HCT116 (cell line): ENCODE measurements at regions not wholly inside any gene's neighbourhood (a gene's known extent, or its start where the extent isn't known, plus 50 kb on each side); places are given as distances from the start of the nearest gene placed in this dataset.

Experiments used
- EZH2 ChIP-seq: fragments of 200-600 bp; sonication (generic); IDR thresholded peaks from 2 replicates; pipeline ENCODE4 v1.6.1; 2017; ENCODE audit warnings: antibody characterized with exemption, mixed run types
- MAX ChIP-seq: IDR thresholded peaks from 2 replicates; pipeline ENCODE4 v1.6.1; 2012
- POLR2AphosphoS5 ChIP-seq: IDR thresholded peaks from 2 replicates; pipeline ENCODE4 v1.6.1; 2011; ENCODE audit warnings: mild to moderate bottlenecking, low read depth, low read length, moderate library complexity
- RAD21 ChIP-seq: IDR thresholded peaks from 2 replicates; pipeline ENCODE4 v1.6.1; 2012; ENCODE audit warnings: low read depth, mild to moderate bottlenecking
- TF ChIP-seq, protein P1 (sequence below), 3 experiments: fragments of 200-600 bp in 1 of 3; sonication (generic) in 1 of 3; IDR thresholded peaks in 2 of 3; conservative IDR thresholded peaks in 1 of 3; 2 replicates each; pipeline ENCODE4 v1.5.1; 2012 to 2017; ENCODE audit warnings: low read depth in 2 of 3, low read length in 2 of 3, antibody characterized with exemption in 1 of 3, borderline replicate concordance in 1 of 3, control low read depth in 1 of 3, mild to moderate bottlenecking in 1 of 3, mixed read lengths in 1 of 3, mixed run types in 1 of 3, moderate library complexity in 1 of 3; ENCODE audit not compliant: insufficient read depth in 1 of 3

- TF ChIP-seq, protein P1, sequence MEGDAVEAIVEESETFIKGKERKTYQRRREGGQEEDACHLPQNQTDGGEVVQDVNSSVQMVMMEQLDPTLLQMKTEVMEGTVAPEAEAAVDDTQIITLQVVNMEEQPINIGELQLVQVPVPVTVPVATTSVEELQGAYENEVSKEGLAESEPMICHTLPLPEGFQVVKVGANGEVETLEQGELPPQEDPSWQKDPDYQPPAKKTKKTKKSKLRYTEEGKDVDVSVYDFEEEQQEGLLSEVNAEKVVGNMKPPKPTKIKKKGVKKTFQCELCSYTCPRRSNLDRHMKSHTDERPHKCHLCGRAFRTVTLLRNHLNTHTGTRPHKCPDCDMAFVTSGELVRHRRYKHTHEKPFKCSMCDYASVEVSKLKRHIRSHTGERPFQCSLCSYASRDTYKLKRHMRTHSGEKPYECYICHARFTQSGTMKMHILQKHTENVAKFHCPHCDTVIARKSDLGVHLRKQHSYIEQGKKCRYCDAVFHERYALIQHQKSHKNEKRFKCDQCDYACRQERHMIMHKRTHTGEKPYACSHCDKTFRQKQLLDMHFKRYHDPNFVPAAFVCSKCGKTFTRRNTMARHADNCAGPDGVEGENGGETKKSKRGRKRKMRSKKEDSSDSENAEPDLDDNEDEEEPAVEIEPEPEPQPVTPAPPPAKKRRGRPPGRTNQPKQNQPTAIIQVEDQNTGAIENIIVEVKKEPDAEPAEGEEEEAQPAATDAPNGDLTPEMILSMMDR (IDR thresholded peaks at IDR 0.05 in 2 of 3, conservative IDR thresholded peaks at IDR 0.05 in 1 of 3; ENCODE audit: borderline replicate concordance in 1 of 3, insufficient read depth in 1 of 3, low read depth in 2 of 3, low read length in 2 of 3), result no peak
- TF ChIP-seq POLR2AphosphoS5, result no peak
- TF ChIP-seq RAD21, result no peak
- TF ChIP-seq EZH2, result no peak
- TF ChIP-seq MAX, result no peak
Observed at GRCh38 chr16:80116711-80117110, 424.1 kb upstream of the DYNLRB2 start.
